ENCODE measurements at regions not wholly inside any gene's neighbourhood (a gene's known extent, or its start where the extent isn't known, plus 50 kb on each side); places are given as distances from the start of the nearest gene placed in this dataset.

GRCh38 chr14:103283916-103284315 lies 50.1 kb upstream of the EIF5 start:
- no peaks in the 10 kb centered on the region for H3K4me1 Mint-ChIP-seq
- DNase-seq (ENCODE audit: low spot score in 2 of 2) (no peak), ATAC-seq (replicated peaks; ENCODE audit: extremely low read depth, poor library complexity, severe bottlenecking) (no peak)
- H3K27me3 Mint-ChIP-seq, result peaks cover 92% of the 10 kb centered on the region
- H3K4me3 Mint-ChIP-seq, result no peak overlapping the region
- no peaks in the 10 kb centered on the region for H3K36me3 Mint-ChIP-seq (ENCODE audit: insufficient read depth)
- H3K9me3 Mint-ChIP-seq, result no peaks in the 10 kb centered on the region
- no peak overlapping the region for H3K27ac Mint-ChIP-seq (ENCODE audit: low read depth)

All from central memory CD8-positive, alpha-beta T cell (primary cell).